ENCODE measurements at regions not wholly inside any gene's neighbourhood (a gene's known extent, or its start where the extent isn't known, plus 50 kb on each side); places are given as distances from the start of the nearest gene placed in this dataset.
A peak's percentile ranks its signal among the peaks of the same experiment; 100 is the strongest.

- no peak for DNase-seq (ENCODE audit: low read depth)
Measured at GRCh38 chr17:77872714-77873499, 85.6 kb upstream of the TNRC6C start.

GRCh38 chr17:77873500-77874302 is 84.8 kb upstream of the TNRC6C start:
- no peak for DNase-seq (ENCODE audit: low read depth)

GRCh38 chr17:77874303-77875050 is 84.0 kb upstream of the TNRC6C start:
- no peak for DNase-seq (ENCODE audit: low read depth)

GRCh38 chr17:77875051-77875780 is 83.3 kb upstream of the TNRC6C start:
- peak; percentile 46 for DNase-seq (ENCODE audit: low read depth)

GRCh38 chr17:77875881-77876509 is 82.5 kb upstream of the TNRC6C start:
- DNase-seq (ENCODE audit: low read depth): no peak

- no peak for DNase-seq (ENCODE audit: low read depth)
Measured at GRCh38 chr17:77877036-77877435, 81.5 kb upstream of the TNRC6C start.

GRCh38 chr17:77877646-77878355 is 80.7 kb upstream of the TNRC6C start:
- DNase-seq (ENCODE audit: low read depth): no peak

GRCh38 chr17:77879226-77879895 is 79.1 kb upstream of the TNRC6C start:
- DNase-seq (ENCODE audit: low read depth): no peak

- no peak for DNase-seq (ENCODE audit: low read depth)
Measured at GRCh38 chr17:77879896-77880280, 78.6 kb upstream of the TNRC6C start.

- DNase-seq (ENCODE audit: low read depth): no peak
Measured at GRCh38 chr17:77880711-77881450, 77.6 kb upstream of the TNRC6C start.

- no peak for DNase-seq (ENCODE audit: low read depth)
Measured at GRCh38 chr17:77881545-77881944, 77.0 kb upstream of the TNRC6C start.

GRCh38 chr17:77882040-77882439 is 76.5 kb upstream of the TNRC6C start:
- no peak for DNase-seq (ENCODE audit: low read depth)

- no peak for DNase-seq (ENCODE audit: low read depth)
Measured at GRCh38 chr17:77882481-77883212, 75.9 kb upstream of the TNRC6C start.

GRCh38 chr17:77883213-77883650 is 75.3 kb upstream of the TNRC6C start:
- DNase-seq (ENCODE audit: low read depth): no peak

GRCh38 chr17:77884019-77884418 is 74.5 kb upstream of the TNRC6C start:
- no peak for DNase-seq (ENCODE audit: low read depth)

- DNase-seq (ENCODE audit: low read depth): no peak
Measured at GRCh38 chr17:77884967-77885641, 73.4 kb upstream of the TNRC6C start.

- no peak for DNase-seq (ENCODE audit: low read depth)
Measured at GRCh38 chr17:77885678-77886386, 72.7 kb upstream of the TNRC6C start.

GRCh38 chr17:77886387-77886728 is 72.1 kb upstream of the TNRC6C start:
- DNase-seq (ENCODE audit: low read depth): no peak

Data from GM04504 (cell line).